Epithelial cell of proximal tubule (primary cell): ENCODE measurements at regions not wholly inside any gene's neighbourhood (a gene's known extent, or its start where the extent isn't known, plus 50 kb on each side); places are given as distances from the start of the nearest gene placed in this dataset.

Source experiments
- DNase-seq: peaks from one replicate; pipeline ENCODE4 v3.0.0-alpha.2; 2011; ENCODE audit warnings: low read depth
- H3K4me3 ChIP-seq: 2 replicates; pipeline ENCODE4 v1.5.1; 2011; ENCODE audit warnings: low read depth, mild to moderate bottlenecking, low read length
- CTCF ChIP-seq: conservative IDR thresholded peaks from 2 replicates; pipeline ENCODE4 v1.5.1; 2012; ENCODE audit warnings: low read depth, mild to moderate bottlenecking, low read length

DNA sequence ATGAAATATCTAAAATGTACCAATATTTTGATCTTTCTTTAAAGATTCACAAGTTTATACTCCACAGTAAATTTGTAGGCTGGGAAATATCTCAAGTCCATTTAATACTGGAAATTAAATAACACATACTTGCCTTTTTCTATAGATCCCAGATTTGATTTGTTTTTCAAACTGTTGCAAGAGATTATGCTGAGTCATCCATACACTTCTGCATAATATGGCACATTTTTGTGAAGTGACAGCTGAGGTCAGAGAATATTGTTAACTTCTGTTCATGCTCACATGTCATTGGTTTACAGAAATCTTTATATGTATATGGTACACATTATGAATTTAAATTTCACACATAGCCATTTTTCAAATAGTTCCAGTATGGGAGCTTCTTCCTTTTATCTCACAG, 1066.3 kb upstream of the NUDT12 start:
- TF ChIP-seq CTCF: no peak
- no peak for DNase-seq
- H3K4me3 ChIP-seq: no peak overlapping the region

- TF ChIP-seq CTCF: no peak
- no peak for DNase-seq
- H3K4me3 ChIP-seq: no peak overlapping the region
These were observed 1063.5 kb upstream of the NUDT12 start for GRCh38 chr5:104626122-104626521.

DNA sequence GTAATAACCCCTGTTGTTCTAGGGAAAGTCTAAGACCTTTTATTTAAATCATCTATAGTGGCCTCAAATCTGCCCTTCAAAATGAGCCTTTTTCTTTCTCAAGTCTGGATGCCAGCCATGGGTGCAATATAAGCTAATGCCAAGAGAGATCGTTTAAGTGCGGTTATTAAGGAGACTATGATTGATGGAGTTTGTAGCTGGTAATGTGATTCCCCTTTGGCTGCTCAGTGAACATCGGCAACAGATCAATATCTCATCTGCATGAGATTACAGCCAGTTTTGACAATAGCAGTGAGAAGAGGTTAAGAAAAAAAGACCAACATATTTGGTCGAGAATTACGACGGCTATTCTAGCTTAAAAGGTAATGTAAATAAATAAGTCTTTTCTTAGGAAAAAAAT, 1049.4 kb upstream of the NUDT12 start:
- H3K4me3 ChIP-seq: no peak overlapping the region
- TF ChIP-seq CTCF: no peak
- no peak for DNase-seq

- DNase-seq: no peak
- TF ChIP-seq CTCF: no peak
- no peak overlapping the region for H3K4me3 ChIP-seq
These were observed 1048.7 kb upstream of the NUDT12 start for GRCh38 chr5:104611135-104611767.

DNA sequence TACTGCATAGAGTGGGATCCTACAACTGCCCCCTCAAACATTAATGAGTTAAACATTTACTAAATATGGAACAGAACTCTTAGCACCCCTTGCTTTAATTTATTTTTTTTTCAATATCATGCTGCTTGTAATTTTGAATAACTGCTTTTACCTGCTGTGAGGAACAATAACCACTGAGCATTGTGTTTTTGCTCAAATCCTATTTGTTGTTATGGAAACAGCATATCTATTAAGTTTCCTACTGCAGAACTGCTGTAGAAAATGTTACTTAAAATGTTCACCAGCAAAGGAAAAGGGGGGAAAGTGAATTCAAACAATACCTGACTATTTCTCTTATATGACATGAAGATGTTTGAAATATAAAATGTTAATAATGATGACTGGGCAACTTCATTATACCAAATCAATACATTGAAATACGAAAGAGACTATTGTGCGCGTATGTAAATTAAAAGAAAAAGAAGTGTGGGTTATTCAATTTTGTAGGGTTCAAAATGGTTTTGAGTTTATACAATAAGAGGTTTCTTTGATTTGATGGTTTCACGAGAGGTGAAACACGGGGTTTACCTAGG, 1043.8 kb upstream of the NUDT12 start:
- TF ChIP-seq CTCF: no peak
- no peak overlapping the region for H3K4me3 ChIP-seq
- no peak for DNase-seq

GRCh38 chr5:104599726-104600125, 1037.1 kb upstream of the NUDT12 start:
- no peak for DNase-seq
- H3K4me3 ChIP-seq: no peak overlapping the region
- TF ChIP-seq CTCF: no peak

- no peak for TF ChIP-seq CTCF
- no peak for DNase-seq
- no peak overlapping the region for H3K4me3 ChIP-seq
These were observed 1035.7 kb upstream of the NUDT12 start for GRCh38 chr5:104598285-104598684.
